ENCODE measurements at regions not wholly inside any gene's neighbourhood (a gene's known extent, or its start where the extent isn't known, plus 50 kb on each side); places are given as distances from the start of the nearest gene placed in this dataset.
A peak's percentile ranks its signal among the peaks of the same experiment; 100 is the strongest.

GRCh38 chr6:120873125-120873865 lies 461.0 kb downstream of the TBC1D32 start:
- WGBS, 5 donors = 86 to 96% (median 91%) methylated on average over 5 to 7 of the region's 7 CpGs
- TF ChIP-seq POLR2A (IDR thresholded peaks at IDR 0.05) (no peak), POLR2AphosphoS5 (IDR thresholded peaks at IDR 0.05) (no peak), CTCF (IDR thresholded peaks at IDR 0.05 in 8 of 11, conservative IDR thresholded peaks at IDR 0.05 in 3 of 11) (no peak)
- Histone ChIP-seq H3K4me1 (peaks cover 0 to 7% (median 0%) of the 10 kb centered on the region in 6 donors), H3K36me3 (no peaks in the 10 kb centered on the region), H3K27me3 (replicated peaks in 1 of 7) (no peaks in the 10 kb centered on the region), H3K9me3 (peaks cover 0 to 24% (median 0%) of the 10 kb centered on the region in 8 donors), H3K27ac (no peak overlapping the region), H3K4me3 (no peak overlapping the region)
- intact Hi-C loops (cut with DNase I; ENCODE audit: low total_unique reads) = no loop called here
- peak; percentile 72 for DNase-seq

GRCh38 chr6:120872262-120872578 lies 462.1 kb downstream of the TBC1D32 start:
- 88 to 94% (median 93%) methylated on average over 10 of the region's 10 CpGs for WGBS, 5 donors
- TF ChIP-seq POLR2A (IDR thresholded peaks at IDR 0.05) (no peak), CTCF (IDR thresholded peaks at IDR 0.05 in 8 of 11, conservative IDR thresholded peaks at IDR 0.05 in 3 of 11) (no peak), POLR2AphosphoS5 (IDR thresholded peaks at IDR 0.05) (no peak)

GRCh38 chr6:120871416-120872261 lies 462.6 kb downstream of the TBC1D32 start:
- Histone ChIP-seq H3K9me3 (peaks cover 0 to 24% (median 0%) of the 10 kb centered on the region in 8 donors), H3K36me3 (no peaks in the 10 kb centered on the region), H3K4me3 (no peak overlapping the region), H3K4me1 (peaks cover 0 to 7% (median 0%) of the 10 kb centered on the region in 6 donors), H3K27me3 (replicated peaks in 1 of 7) (no peaks in the 10 kb centered on the region), H3K27ac (no peak overlapping the region)
- 79 to 87% (median 85%) methylated on average over 7 to 23 of the region's 23 CpGs for WGBS, 5 donors
- intact Hi-C loops (cut with DNase I; ENCODE audit: low total_unique reads) = no loop called here
- TF ChIP-seq CTCF (IDR thresholded peaks at IDR 0.05 in 8 of 11, conservative IDR thresholded peaks at IDR 0.05 in 3 of 11) = no peak
- no peak for TF ChIP-seq POLR2A (IDR thresholded peaks at IDR 0.05)
- no peak for TF ChIP-seq POLR2AphosphoS5 (IDR thresholded peaks at IDR 0.05)
- peak; percentile 69 for DNase-seq

More at GRCh38 chr6:120872262-120872578, 462.1 kb downstream of the TBC1D32 start:
- no peak for DNase-seq
- H3K36me3 ChIP-seq = no peaks in the 10 kb centered on the region
- H3K4me3 ChIP-seq = no peak overlapping the region
- peaks cover 0 to 7% (median 0%) of the 10 kb centered on the region in 6 donors for H3K4me1 ChIP-seq
- intact Hi-C loops (cut with DNase I; ENCODE audit: low total_unique reads) = no loop called here
- peaks cover 0 to 24% (median 0%) of the 10 kb centered on the region in 8 donors for H3K9me3 ChIP-seq
- no peaks in the 10 kb centered on the region for H3K27me3 ChIP-seq (replicated peaks in 1 of 7)
- H3K27ac ChIP-seq = no peak overlapping the region

GRCh38 chr6:120869397-120869796 lies 464.9 kb downstream of the TBC1D32 start:
- no peaks in the 10 kb centered on the region for H3K36me3 ChIP-seq
- intact Hi-C loops (cut with DNase I; ENCODE audit: low total_unique reads) = no loop called here
- peaks cover 0 to 24% (median 0%) of the 10 kb centered on the region in 8 donors for H3K9me3 ChIP-seq
- H3K27me3 ChIP-seq (replicated peaks in 1 of 7) = no peaks in the 10 kb centered on the region
- no peak for DNase-seq
- no peak overlapping the region for H3K4me3 ChIP-seq
- H3K4me1 ChIP-seq = no peaks in the 10 kb centered on the region
- TF ChIP-seq POLR2AphosphoS5 (IDR thresholded peaks at IDR 0.05) (no peak), POLR2A (IDR thresholded peaks at IDR 0.05) (no peak), CTCF (IDR thresholded peaks at IDR 0.05 in 8 of 11, conservative IDR thresholded peaks at IDR 0.05 in 3 of 11) (no peak)
- no peak overlapping the region for H3K27ac ChIP-seq
- 61 to 77% (median 70%) methylated on average over 1 of the region's 1 CpG for WGBS, 5 donors

Data from spleen (tissue), 11 donors.